Midbrain (tissue), 1 donor: ENCODE measurements at regions not wholly inside any gene's neighbourhood (a gene's known extent, or its start where the extent isn't known, plus 50 kb on each side); places are given as distances from the start of the nearest gene placed in this dataset.
A peak's percentile ranks its signal among the peaks of the same experiment; 100 is the strongest.
"Not testable (repeated sequence)": the region's sequence is repeated elsewhere in the genome, so short reads cannot be mapped to it uniquely, and the experiment has no call there.

Experiments used
- DNase-seq: peaks from one replicate; lab custom pipeline; 2025; lab: John Stamatoyannopoulos, UW

GRCh38 chr9:71508141-71508540, 260.2 kb downstream of the CEMIP2 start:
- DNase-seq: not testable (repeated sequence)

GRCh38 chr9:71506821-71507220, 261.5 kb downstream of the CEMIP2 start:
- no peak for DNase-seq

- DNase-seq: no peak
These were observed 263.7 kb downstream of the CEMIP2 start for GRCh38 chr9:71504636-71505035.

GRCh38 chr9:71498691-71499090, 269.6 kb downstream of the CEMIP2 start:
- no peak for DNase-seq

GRCh38 chr9:71490810-71491209, 277.5 kb downstream of the CEMIP2 start:
- DNase-seq: no peak

- DNase-seq: no peak
These were observed 281.3 kb downstream of the CEMIP2 start for GRCh38 chr9:71487061-71487460.

- no peak for DNase-seq
These were observed 283.0 kb downstream of the CEMIP2 start for GRCh38 chr9:71485326-71485725.

GRCh38 chr9:71483436-71483835, 284.9 kb downstream of the CEMIP2 start:
- peak; percentile 5 for DNase-seq

- DNase-seq: no peak
These were observed 288.7 kb downstream of the CEMIP2 start for GRCh38 chr9:71479621-71480020.

GRCh38 chr9:71472400-71472799, 295.9 kb downstream of the CEMIP2 start:
- no peak for DNase-seq

GRCh38 chr9:71465392-71465791, 302.9 kb downstream of the CEMIP2 start:
- DNase-seq: no peak

GRCh38 chr9:71459082-71459481, 309.2 kb downstream of the CEMIP2 start:
- no peak for DNase-seq

- DNase-seq: peak; percentile 34
These were observed 321.6 kb downstream of the CEMIP2 start for GRCh38 chr9:71446473-71447411.

GRCh38 chr9:71446106-71446472, 322.2 kb downstream of the CEMIP2 start:
- DNase-seq: no peak

- no peak for DNase-seq
These were observed 321.5 kb upstream of the TRPM3 start for GRCh38 chr9:71442937-71443336.

- no peak for DNase-seq
These were observed 319.8 kb upstream of the TRPM3 start for GRCh38 chr9:71441266-71441665.

GRCh38 chr9:71431931-71432330, 310.5 kb upstream of the TRPM3 start:
- no peak for DNase-seq

- not testable (repeated sequence) for DNase-seq
These were observed 285.9 kb upstream of the TRPM3 start for GRCh38 chr9:71407341-71407740.

GRCh38 chr9:71403106-71403505, 281.7 kb upstream of the TRPM3 start:
- DNase-seq: no peak

GRCh38 chr9:71393005-71393404, 271.6 kb upstream of the TRPM3 start:
- no peak for DNase-seq

- no peak for DNase-seq
These were observed 262.9 kb upstream of the TRPM3 start for GRCh38 chr9:71384343-71384742.

- DNase-seq: no peak
These were observed 262.0 kb upstream of the TRPM3 start for GRCh38 chr9:71383308-71383940.

- peak; percentile 16 for DNase-seq
These were observed 246.7 kb upstream of the TRPM3 start for GRCh38 chr9:71368157-71368556.
